SW 1271 (cell line): ENCODE measurements at regions not wholly inside any gene's neighbourhood (a gene's known extent, or its start where the extent isn't known, plus 50 kb on each side); places are given as distances from the start of the nearest gene placed in this dataset.
"Not testable (repeated sequence)": the region's sequence is repeated elsewhere in the genome, so short reads cannot be mapped to it uniquely, and the experiment has no call there.

Source experiments
- DNase-seq, 2 experiments: peaks; one replicate each; lab custom pipeline; 2025; lab: John Stamatoyannopoulos, UW

DNA sequence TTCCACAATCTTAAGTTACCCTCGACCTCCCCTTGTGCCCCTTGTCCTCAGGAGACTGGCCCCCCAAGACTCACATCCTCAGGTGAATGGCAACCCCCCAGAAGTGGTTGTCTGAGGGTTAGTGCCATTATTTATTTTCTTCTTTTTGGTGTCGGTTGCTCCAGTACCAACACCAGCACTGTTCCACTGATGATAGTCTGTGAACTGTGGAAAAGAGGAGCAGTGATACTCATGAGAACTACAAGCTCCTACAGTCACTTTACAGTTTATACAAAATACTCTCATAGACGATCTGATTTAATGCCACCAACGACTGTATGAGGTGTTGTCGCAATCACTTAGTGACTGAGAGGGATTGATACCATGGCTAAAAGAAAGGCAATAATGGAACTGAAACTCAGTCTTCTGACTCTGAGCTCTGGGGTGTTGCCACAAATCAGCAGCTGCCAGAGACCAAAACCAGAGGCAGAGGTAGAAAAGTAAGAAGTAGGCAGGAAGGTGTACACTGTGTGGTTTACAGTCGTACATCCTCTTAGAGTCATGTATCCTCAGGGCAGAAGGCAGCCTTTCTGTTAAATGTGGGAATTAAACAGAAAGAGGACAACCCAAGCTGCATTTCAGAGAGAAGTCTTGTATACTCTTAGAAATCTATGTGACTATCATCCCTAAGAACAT is 90.8 kb upstream of the ADCY2 start:
- DNase-seq = not testable (repeated sequence)

DNA sequence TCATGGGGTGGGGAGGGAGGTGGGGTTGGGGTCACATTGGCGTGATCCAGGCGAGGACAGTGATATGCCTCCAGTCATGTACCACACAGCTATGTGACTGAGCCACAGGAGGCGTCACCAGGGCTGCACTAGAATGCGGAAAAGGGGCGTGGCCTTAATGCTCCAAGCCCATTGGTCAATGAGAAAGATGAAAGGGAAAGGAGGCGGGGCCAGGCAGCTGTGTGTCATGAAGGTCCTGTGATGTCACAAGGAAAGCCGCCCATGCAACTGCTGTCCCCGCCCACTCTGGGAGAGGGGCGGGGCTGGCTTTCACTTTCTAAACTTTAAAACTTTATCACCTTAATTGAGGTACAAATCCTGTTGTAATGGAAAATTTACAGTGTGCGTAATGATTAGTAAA is 89.4 kb upstream of the ADCY2 start:
- DNase-seq = not testable (repeated sequence)

DNA sequence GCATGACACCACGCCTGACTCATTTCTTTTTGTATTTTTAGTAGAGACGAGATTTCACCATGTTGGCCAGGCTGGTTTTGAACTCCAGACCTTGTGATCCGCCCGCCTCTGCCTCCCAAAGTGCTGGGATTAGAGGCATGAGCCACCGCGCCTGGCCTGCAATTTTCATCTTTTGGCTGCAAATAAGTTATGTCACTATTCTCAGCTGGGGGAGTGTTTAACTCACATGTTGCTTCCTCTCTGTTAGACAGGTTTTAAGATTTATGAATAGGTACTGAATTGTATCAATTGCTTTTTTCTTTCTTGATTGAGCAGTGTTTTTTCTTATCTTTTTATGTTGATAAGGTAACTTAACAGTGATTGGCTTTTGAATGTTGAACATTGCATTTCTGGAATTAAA is 88.2 kb upstream of the ADCY2 start:
- not testable (repeated sequence) for DNase-seq

DNA sequence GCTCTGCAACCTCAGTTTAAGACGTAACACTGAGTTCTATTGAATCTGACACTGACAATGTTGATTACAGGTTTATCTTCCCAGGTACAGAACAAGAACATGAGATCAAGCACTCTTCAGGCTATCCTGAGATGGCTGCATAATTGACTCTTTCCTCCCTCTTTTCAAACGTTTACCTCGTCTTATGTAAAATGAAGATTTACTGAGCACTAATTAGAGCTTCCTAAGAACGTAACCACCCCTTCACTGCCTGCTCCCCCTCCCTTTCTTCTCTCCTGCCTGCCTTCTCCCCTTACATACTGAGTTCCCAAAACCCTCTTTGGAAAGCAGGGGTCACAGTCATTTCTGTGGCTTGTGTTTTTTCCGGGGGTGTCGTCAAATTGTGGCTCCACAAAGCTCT is 86.2 kb upstream of the ADCY2 start:
- DNase-seq = not testable (repeated sequence)

DNA sequence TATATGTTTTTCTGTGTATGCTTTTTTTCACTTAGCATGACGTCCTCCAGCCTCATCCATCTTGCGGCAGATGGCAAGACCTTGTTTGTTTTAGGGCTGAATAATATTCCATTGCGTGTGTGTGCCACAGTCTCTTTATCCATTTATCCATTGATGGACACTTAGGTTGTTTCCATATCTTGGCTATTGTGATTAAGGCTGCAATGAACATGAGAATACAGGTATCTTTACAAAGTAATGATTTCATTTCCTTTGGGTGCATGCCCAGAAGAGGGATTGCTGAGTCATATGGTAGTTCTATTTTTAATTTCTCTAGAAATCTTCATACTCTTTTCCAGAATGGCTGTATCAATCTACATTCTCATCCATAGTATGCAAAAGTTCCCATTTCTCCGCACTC is 85.3 kb upstream of the ADCY2 start:
- DNase-seq = not testable (repeated sequence)

DNA sequence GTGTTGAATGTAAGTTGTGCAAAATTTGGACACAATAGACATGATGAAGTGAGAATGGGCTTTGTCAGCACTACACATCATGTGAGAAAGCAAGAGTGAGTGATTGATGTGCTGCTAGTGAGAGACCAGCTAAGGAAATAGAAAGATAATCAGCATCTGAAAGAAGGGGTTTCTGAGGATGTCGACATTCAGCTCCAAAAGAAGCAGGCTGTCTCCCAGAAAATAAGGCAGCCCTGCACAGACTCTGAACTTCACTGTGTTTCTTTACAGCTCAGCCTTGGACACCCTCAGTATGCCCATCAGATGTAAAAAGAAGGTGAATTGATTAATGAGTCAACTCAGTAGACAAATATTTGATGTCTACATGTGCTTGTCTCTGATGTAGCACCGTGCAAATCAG is 80.8 kb upstream of the ADCY2 start:
- no peak for DNase-seq

DNA sequence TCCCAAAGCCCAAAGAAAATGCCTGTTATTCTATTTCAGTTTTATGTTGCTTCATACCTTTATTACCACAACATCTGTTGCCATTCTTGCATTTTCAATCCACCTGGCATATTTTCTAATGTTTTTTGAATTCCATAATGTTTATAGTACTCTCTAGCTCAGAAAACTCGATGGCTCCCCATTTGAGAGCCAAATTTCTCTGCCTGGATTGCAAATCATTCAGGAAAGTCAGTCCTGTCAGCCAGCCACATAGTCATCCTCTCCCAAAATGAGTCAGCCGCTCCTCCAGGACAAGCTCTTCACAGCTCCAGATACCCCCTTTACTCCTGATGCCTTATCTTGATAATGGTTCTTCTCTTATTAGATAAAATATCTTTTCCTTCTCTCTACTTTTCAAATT is 78.2 kb upstream of the ADCY2 start:
- DNase-seq = no peak

DNA sequence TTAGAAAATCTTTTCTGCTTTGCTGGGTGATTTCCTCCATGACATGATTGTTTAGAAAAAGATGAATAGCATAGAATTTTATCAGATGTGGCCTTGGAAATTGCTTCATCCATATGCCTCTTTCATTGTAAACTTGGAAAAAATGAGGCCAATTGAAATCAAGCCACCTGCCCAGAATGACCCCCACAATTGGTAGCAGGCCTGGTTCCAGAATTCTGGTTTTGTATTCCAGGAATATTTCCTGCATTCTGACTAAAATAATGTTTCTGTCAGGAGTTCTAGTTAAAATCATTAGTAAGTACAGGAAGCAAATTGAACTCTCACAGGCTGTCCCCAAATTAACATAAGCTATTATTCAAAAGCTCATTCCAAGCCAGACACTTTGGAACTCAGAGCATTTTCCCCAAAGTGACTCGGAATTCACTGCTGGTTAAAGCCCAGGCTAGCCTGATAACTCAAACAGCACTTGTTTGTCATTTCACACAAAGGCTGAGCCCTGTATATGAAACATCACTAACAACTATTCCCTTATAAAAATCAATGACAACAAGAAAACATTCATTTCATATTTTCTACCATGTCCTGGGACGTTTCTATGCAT is 75.1 kb upstream of the ADCY2 start:
- DNase-seq = no peak

DNA sequence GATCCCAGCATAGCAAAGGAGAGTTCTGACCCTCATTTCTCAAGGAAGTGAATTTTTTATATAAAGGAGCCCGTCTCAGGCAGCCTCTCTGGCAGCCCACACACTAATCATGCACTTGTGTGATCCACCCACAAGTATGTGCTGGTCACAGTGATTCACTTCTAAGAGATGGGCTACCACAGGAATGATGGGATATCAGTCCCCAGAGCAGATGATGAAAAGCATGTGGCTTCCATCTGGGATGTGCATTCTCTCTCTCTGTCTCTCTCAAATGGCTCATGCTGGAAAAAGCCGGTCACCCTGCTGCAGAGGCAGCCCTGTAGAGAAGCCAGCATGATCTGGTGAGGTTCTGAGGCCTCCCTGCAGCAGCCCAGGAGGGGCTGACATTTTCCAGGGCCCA is 74.2 kb upstream of the ADCY2 start:
- DNase-seq = no peak

DNA sequence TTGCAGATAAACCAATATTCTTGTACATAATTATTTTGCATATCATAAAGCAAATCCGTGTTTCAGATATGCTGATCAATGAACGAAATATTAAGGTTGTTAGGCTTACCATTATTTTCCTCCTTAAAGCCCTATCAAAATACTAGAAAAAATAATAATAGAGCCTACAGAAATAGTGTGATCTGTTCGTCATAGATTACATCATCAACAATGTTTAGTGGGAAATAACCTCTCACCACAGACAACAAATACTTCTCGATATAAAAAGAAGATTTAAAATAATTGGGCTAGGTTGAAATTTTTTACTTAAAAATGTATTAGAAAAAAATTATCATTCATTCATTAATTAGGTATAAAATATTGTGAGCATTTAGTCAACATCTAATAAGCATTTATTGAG is 71.0 kb upstream of the ADCY2 start:
- DNase-seq = no peak

DNA sequence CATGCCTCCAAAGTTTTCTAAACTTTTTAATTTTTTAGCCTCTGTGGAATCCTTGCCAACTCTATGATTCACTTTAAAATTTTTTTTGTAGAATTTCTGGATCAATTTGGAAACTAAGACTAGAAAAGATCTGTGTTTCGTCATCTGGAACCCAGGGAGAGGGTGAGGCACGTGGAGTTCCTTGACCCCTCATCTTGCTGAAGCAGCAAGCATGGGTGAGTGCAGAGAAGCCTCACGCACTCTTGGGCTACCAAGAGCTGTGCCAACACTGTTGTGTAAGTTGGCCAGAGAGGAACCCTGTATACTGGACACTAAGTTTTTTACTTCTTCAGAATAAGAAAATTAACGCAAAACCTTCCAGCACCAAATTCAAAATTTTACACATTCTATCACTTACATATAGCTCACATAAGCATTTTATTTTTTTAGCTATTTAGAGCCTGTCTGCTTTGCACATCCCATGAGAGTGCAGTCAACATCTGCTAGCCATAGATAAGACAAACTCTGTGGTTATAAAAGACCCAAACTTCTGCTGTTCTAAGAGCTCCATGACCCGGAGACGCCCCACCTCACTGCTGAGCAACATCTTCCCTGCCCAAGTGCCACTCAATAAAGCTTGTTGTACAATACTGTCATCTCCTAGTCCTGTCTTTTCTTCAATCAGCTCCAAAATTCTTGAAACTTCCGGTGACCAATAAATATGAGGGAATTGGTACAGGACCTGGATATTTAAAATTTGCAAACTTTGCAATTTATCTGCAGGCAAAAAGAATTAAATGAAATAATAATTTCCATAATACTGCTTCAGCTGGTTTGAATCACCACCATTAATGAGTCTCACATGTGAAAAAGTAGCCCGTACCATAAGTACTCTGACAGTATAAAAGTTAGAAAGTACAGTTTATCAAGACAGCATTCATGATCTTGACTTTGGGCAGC is 69.7 kb upstream of the ADCY2 start:
- no peak for DNase-seq

DNA sequence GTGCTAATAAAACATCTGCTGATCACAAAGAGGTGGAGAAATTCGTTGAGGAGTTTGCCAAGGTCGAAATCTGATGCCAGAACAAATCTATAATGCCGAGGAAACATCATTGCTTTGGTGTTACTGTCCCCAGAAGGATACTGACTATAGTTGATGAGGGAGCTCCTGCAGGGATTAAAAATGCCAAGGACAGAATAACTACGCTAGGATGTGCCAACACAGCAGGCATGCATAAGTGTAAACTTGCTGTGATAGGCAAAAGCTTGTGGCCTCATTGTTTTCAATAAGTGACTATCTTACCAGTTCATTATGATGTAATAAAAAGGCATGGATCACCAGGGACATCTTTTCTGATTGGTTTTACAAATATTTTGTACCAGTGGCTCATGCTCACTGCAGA is 66.8 kb upstream of the ADCY2 start:
- no peak for DNase-seq

DNA sequence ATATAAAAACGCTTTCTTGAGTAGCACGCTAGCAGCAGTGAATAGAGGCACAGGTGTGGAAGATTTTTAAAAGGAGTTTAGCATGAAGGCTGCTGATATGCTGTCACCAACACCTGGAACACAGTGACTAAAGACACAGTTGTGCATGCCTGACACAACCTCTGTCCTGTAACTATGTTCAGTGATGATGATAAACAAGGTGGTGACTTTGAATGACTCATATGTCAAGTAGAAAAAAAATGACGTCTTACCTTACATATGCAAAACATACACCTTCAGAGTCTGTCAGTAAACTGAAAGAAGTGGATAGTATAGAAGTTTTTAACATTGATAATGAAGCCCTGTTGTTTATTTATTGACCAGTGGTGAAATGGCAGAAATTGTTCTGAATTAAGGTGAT is 66.2 kb upstream of the ADCY2 start:
- DNase-seq = no peak

DNA sequence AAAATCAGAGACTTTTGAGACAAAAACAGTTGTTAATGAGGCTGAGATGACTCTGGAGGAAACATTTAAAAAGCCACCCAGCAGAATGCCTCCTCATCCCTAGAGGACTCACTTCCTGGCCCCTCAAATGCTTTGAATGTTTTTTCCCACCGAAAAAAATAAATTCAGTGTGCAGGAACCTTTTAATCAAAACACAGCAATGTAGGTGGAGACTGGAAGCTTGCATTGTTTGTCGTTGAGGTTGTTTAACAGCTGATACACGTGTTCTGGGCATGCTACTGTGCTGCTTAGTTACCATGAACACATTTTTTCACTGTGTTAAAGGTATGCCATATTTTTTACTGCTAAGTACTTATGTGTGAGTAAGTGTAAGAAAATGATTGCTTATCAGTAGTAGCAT is 65.7 kb upstream of the ADCY2 start:
- no peak for DNase-seq

DNA sequence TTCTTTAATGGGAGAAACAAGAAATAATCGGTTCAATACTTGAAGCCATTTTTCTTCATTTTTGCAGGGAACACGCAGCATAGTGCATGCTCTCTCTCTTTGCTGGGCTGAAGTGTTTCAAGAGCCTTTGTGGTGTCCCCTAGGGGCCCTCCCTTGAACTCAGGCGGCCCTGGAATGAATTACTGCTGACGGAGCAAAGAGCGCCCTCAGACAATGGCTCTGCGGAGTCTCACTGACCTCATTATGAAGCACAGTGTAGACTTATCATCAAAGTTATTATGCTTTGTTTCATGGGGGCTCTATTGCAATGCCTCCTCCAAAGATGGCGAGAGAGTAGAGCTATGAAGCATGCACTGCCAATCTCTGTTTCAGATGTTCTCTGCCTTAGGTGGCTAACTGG is 64.8 kb upstream of the ADCY2 start:
- DNase-seq = no peak
